HEK293 (cell line): ENCODE measurements at regions not wholly inside any gene's neighbourhood (a gene's known extent, or its start where the extent isn't known, plus 50 kb on each side); places are given as distances from the start of the nearest gene placed in this dataset.
"Not testable (repeated sequence)": the region's sequence is repeated elsewhere in the genome, so short reads cannot be mapped to it uniquely, and the experiment has no call there.

Source experiments
- CTCF ChIA-PET: fragments of 350-600 bp; formaldehyde crosslinking; extraction: SDS; loops from one replicate; lab custom pipeline; 2021; ENCODE audit warnings: antibody characterized with exemption; lab: Yijun Ruan, JAX
- POLR2A ChIA-PET: fragments of 300-600 bp; formaldehyde crosslinking; extraction: SDS; loops from one replicate; lab custom pipeline; 2020; ENCODE audit warnings: antibody characterized with exemption, inconsistent platforms; lab: Yijun Ruan, JAX
- H3K27ac ChIP-seq: fragments of 200-500 bp; sonication (Bioruptor generic); 2 replicates; pipeline ENCODE4 v1.5.1; 2014; ENCODE audit warnings: low read depth, low read length, control low read depth, inconsistent platforms; ENCODE audit errors: extremely low read depth
- H3K36me3 ChIP-seq, 2 experiments: fragments of 200-500 bp in 1 of 2; sonication (Bioruptor generic) in 1 of 2; 1 replicate in 1 of 2; 2 replicates in 1 of 2; pipeline ENCODE4 v1.5.1; 2014 to 2017; ENCODE audit warnings: inconsistent platforms in 2 of 2, low read length in 2 of 2; ENCODE audit not compliant: control insufficient read depth in 2 of 2, insufficient read depth in 1 of 2
- H3K4me1 ChIP-seq: fragments of 200-500 bp; sonication (Bioruptor generic); 2 replicates; pipeline ENCODE4 v1.5.1; 2014; ENCODE audit warnings: mild to moderate bottlenecking, low read length, inconsistent platforms; ENCODE audit not compliant: control insufficient read depth, insufficient read depth
- H3K4me3 ChIP-seq: 2 replicates; pipeline ENCODE4 v1.5.1; 2011; ENCODE audit warnings: low read depth, mild to moderate bottlenecking, control low read depth, low read length, moderate library complexity
- H3K9me3 ChIP-seq: fragments of 200-500 bp; sonication (Bioruptor generic); 2 replicates; pipeline ENCODE4 v1.5.1; 2014; ENCODE audit warnings: low read depth, low read length, inconsistent platforms; ENCODE audit not compliant: control insufficient read depth, insufficient read depth
- GLI2 ChIP-seq: fragments of 450-650 bp; formaldehyde crosslinking; IDR thresholded peaks from 2 replicates; pipeline ENCODE4; 2017; ENCODE audit warnings: missing biosample characterization, missing genetic modification characterization, low read depth, borderline replicate concordance
- KLF7 ChIP-seq: fragments of 450-650 bp; formaldehyde crosslinking; IDR thresholded peaks from 2 replicates; pipeline ENCODE4 v1.5.1; 2016; ENCODE audit warnings: missing biosample characterization, missing genetic modification characterization, borderline replicate concordance
- SCRT2 ChIP-seq: fragments of 450-650 bp; formaldehyde crosslinking; IDR thresholded peaks from 2 replicates; pipeline ENCODE4 v1.5.1; 2016; ENCODE audit warnings: missing biosample characterization, missing genetic modification characterization
- TCF7L2 ChIP-seq: IDR thresholded peaks from 2 replicates; pipeline ENCODE4 v1.6.1; 2011; ENCODE audit warnings: low read depth, mild to moderate bottlenecking, inconsistent platforms, low read length, moderate library complexity, borderline replicate concordance
- ZBTB1 ChIP-seq: fragments of 450-650 bp; formaldehyde crosslinking; IDR thresholded peaks from 2 replicates; pipeline ENCODE4 v1.5.1; 2016; ENCODE audit warnings: missing biosample characterization, missing genetic modification characterization
- ZBTB21 ChIP-seq: fragments of 450-650 bp; formaldehyde crosslinking; IDR thresholded peaks from 2 replicates; pipeline ENCODE4 v1.5.1; 2017; ENCODE audit warnings: missing biosample characterization, missing genetic modification characterization
- ZNF146 ChIP-seq: fragments of 450-650 bp; formaldehyde crosslinking; IDR thresholded peaks from 2 replicates; pipeline ENCODE4 v1.5.1; 2016; ENCODE audit warnings: missing biosample characterization, missing genetic modification characterization
- ZNF155 ChIP-seq: fragments of 450-650 bp; formaldehyde crosslinking; IDR thresholded peaks from 2 replicates; pipeline ENCODE4 v1.5.1; 2016; ENCODE audit warnings: missing biosample characterization, missing genetic modification characterization
- ZNF18 ChIP-seq: fragments of 450-650 bp; formaldehyde crosslinking; IDR thresholded peaks from 2 replicates; pipeline ENCODE4 v1.5.1; 2016; ENCODE audit warnings: missing biosample characterization, missing genetic modification characterization
- ZNF585B ChIP-seq: fragments of 450-650 bp; formaldehyde crosslinking; IDR thresholded peaks from 2 replicates; pipeline ENCODE4 v1.5.1; 2016; ENCODE audit warnings: missing biosample characterization, missing genetic modification characterization
- ZNF664 ChIP-seq: fragments of 450-650 bp; formaldehyde crosslinking; IDR thresholded peaks from 2 replicates; pipeline ENCODE4 v1.5.1; 2016; ENCODE audit warnings: missing biosample characterization, missing genetic modification characterization
- ZNF670 ChIP-seq: fragments of 450-650 bp; formaldehyde crosslinking; IDR thresholded peaks from 2 replicates; pipeline ENCODE4 v1.5.1; 2016; ENCODE audit warnings: missing biosample characterization, missing genetic modification characterization, low read depth
- ZNF76 ChIP-seq: fragments of 450-650 bp; formaldehyde crosslinking; IDR thresholded peaks from 2 replicates; pipeline ENCODE4; 2016; ENCODE audit warnings: low read depth, missing biosample characterization, missing genetic modification characterization, borderline replicate concordance
- ZNF837 ChIP-seq: fragments of 450-650 bp; formaldehyde crosslinking; IDR thresholded peaks from 2 replicates; pipeline ENCODE4 v1.5.1; 2016; ENCODE audit warnings: missing biosample characterization, missing genetic modification characterization
- TF ChIP-seq, protein P1 (sequence below): fragments of 450-650 bp; formaldehyde crosslinking; IDR thresholded peaks from 2 replicates; pipeline ENCODE4 v1.5.1; 2016; ENCODE audit warnings: missing biosample characterization, missing genetic modification characterization
- TF ChIP-seq, protein P2 (sequence below): fragments of 450-650 bp; formaldehyde crosslinking; IDR thresholded peaks from 2 replicates; pipeline ENCODE4 v1.5.1; 2016; ENCODE audit warnings: missing biosample characterization, missing genetic modification characterization

DNA sequence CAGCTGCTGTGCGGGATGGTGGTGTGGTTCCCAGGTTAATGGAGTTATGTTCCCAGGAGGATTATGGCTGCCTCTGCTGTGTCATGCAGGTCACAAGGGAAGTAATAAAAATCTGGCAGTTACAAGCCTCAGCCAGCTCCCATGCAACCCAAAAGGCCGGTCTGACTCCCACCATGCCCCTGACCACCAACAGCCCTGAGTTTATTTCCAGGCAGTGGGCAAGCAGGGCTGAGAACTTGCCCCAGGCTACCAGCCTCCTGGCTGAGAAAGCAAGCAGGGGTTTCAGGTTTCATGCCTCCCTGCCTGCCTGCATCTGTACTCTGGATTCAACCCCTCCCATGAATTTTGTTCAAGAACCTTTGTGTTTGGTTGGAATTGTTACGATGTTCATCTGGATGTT is 732.7 kb upstream of the POU3F4 start (continued):
- TF ChIP-seq ZNF670, result no peak
- no peak for TF ChIP-seq GLI2 (tag by site-specific recombination)
- no peak for TF ChIP-seq ZNF155 (tag by site-specific recombination)

DNA sequence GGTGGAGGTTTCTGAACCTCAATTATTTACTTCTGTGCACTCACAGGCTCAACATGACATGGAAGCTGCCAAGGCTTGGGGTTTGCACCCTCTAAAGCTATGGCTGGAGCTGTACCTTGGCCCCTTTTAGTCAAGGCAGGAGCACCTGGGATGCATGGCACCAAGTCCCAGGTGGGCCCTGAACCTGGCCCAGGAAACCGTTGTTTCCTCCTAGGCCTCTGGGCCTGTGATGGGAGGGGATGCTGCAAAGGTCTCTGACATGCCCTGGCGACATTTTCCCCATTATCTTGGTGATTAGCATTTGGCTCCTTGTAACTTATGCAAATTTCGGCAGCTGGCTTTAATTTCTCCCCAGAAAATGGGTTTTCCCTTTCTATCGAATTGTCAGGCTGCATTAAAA is 726.1 kb upstream of the POU3F4 start:
- ChIA-PET CTCF (no interaction called here), POLR2A (no interaction called here)
- H3K27ac ChIP-seq, result no peak overlapping the region
- TF ChIP-seq ZBTB1 (tag by site-specific recombination) (no peak), ZNF585B (peak; percentile 93), ZNF837 (no peak), SCRT2 (no peak)
- H3K9me3 ChIP-seq, result peaks cover 5% of the 10 kb centered on the region
- no peaks in the 10 kb centered on the region for H3K36me3 ChIP-seq
- H3K4me1 ChIP-seq, result no peaks in the 10 kb centered on the region
- H3K4me3 ChIP-seq, result no peak overlapping the region

DNA sequence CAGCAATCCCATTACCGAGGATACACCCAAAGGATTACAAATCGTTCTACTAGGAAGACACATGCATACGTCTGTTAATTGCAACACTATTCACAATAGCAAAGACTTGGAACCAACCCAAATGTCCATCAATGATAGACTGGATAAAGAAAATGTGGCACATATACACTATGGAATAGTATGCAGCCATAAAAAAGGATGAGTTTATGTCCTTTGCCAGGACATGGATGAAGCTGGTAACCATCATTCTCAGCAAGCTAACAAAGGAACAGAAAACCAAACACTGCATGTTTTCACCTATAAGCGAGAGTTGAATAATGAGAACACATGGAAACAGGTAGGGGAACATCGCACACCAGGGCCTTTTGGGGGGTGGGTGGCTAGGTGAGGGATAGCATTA is 695.2 kb upstream of the POU3F4 start:
- CTCF ChIA-PET, result interaction anchor here (0.6 kb wide), 1 partner anchor 27 kb away, joined by 3 read pairs; no protein-coding TSS in a partner anchor
- POLR2A ChIA-PET, H3K36me3 ChIP-seq, H3K4me3 ChIP-seq, H3K4me1 ChIP-seq, H3K9me3 ChIP-seq, H3K27ac ChIP-seq: not testable (repeated sequence)
- TF ChIP-seq ZNF146 (tag by site-specific recombination), result peak; percentile 94
- TF ChIP-seq, protein P1, sequence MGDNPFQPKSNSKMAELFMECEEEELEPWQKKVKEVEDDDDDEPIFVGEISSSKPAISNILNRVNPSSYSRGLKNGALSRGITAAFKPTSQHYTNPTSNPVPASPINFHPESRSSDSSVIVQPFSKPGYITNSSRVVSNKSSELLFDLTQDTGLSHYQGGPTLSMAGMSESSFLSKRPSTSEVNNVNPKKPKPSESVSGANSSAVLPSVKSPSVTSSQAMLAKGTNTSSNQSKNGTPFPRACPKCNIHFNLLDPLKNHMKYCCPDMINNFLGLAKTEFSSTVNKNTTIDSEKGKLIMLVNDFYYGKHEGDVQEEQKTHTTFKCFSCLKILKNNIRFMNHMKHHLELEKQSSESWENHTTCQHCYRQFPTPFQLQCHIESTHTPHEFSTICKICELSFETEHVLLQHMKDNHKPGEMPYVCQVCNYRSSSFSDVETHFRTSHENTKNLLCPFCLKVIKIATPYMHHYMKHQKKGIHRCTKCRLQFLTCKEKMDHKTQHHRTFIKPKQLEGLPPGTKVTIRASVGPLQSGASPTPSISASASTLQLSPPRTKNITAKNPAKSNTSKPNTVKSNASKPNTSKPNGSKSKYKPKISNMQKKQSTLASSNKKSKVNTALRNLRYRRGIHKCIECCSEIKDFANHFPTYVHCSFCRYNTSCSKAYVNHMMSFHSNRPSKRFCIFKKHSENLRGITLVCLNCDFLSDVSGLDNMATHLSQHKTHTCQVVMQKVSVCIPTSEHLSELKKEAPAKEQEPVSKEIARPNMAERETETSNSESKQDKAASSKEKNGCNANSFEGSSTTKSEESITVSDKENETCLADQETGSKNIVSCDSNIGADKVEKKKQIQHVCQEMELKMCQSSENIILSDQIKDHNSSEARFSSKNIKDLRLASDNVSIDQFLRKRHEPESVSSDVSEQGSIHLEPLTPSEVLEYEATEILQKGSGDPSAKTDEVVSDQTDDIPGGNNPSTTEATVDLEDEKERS (tag by site-specific recombination), result peak; percentile 84; the same call in 1 of the 2 replicates

DNA sequence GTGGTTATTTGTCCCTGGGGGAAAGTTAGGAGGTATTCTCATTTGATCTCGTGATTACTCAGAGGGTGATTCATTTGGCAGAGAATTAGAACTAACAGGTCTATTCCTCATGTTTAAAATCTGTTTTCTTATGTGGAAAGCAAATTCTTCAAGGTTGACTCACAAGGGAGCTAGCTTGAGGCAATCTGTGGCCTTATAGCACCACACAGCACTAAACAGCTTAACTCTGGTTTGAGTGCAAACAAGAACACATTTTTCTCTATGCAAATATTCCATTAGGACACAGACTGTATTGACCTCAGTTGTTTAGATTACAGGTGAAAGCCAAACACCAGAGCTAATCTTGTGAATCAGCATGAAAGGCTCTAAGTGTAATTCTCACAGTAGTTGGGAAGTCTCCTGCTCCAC is 694.4 kb upstream of the POU3F4 start:
- Histone ChIP-seq H3K36me3 (no peaks in the 10 kb centered on the region), H3K9me3 (no peaks in the 10 kb centered on the region; the same call in 1 of the 2 replicates), H3K4me1 (no peaks in the 10 kb centered on the region), H3K4me3 (no peak overlapping the region), H3K27ac (no peak overlapping the region)
- ChIA-PET CTCF (no interaction called here), POLR2A (no interaction called here)
- TF ChIP-seq, protein P2, sequence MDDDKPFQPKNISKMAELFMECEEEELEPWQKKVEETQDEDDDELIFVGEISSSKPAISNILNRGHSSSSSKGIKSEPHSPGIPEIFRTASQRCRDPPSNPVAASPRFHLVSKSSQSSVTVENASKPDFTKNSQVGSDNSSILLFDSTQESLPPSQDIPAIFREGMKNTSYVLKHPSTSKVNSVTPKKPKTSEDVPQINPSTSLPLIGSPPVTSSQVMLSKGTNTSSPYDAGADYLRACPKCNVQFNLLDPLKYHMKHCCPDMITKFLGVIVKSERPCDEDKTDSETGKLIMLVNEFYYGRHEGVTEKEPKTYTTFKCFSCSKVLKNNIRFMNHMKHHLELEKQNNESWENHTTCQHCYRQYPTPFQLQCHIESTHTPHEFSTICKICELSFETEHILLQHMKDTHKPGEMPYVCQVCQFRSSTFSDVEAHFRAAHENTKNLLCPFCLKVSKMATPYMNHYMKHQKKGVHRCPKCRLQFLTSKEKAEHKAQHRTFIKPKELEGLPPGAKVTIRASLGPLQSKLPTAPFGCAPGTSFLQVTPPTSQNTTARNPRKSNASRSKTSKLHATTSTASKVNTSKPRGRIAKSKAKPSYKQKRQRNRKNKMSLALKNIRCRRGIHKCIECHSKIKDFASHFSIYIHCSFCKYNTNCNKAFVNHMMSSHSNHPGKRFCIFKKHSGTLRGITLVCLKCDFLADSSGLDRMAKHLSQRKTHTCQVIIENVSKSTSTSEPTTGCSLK (tag by site-specific recombination), result no peak
- TF ChIP-seq ZNF664 (tag by site-specific recombination) (no peak), ZNF18 (no peak), TCF7L2 (no peak), ZBTB21 (tag by site-specific recombination) (no peak), ZNF76 (no peak), KLF7 (no peak)
